HepG2 (cell line): ENCODE measurements at regions not wholly inside any gene's neighbourhood (a gene's known extent, or its start where the extent isn't known, plus 50 kb on each side); places are given as distances from the start of the nearest gene placed in this dataset.
A peak's percentile ranks its signal among the peaks of the same experiment; 100 is the strongest.

Source experiments
- ELF3 ChIP-seq: IDR thresholded peaks from 2 replicates; pipeline ENCODE4 v1.6.1; 2016; ENCODE audit warnings: missing genetic modification reagents, missing compliant biosample characterization
- FOXK2 ChIP-seq: fragments of 450-650 bp; IDR thresholded peaks from 2 replicates; pipeline ENCODE4 v1.6.1; 2016
- FOXP1 ChIP-seq, 2 experiments: fragments of 450-650 bp in 1 of 2; IDR thresholded peaks; 2 replicates each; pipeline ENCODE4 v1.6.1; 2017 to 2018; ENCODE audit warnings: antibody characterized with exemption in 1 of 2
- MNT ChIP-seq: fragments of 450-650 bp; IDR thresholded peaks from 2 replicates; pipeline ENCODE4 v1.6.1; 2016
- NAIF1 ChIP-seq: sonication (generic); formaldehyde crosslinking; IDR thresholded peaks from 2 replicates; pipeline ENCODE4 v1.5.0; 2020; ENCODE audit warnings: mild to moderate bottlenecking, missing genetic modification reagents, borderline replicate concordance
- NFAT5 ChIP-seq: sonication (generic); formaldehyde crosslinking; IDR thresholded peaks from 2 replicates; pipeline ENCODE4 v1.4.0; 2020; ENCODE audit warnings: missing genetic modification reagents
- NFIB ChIP-seq: sonication (generic); formaldehyde crosslinking; IDR thresholded peaks from 2 replicates; pipeline ENCODE4 v1.9.0; 2021; ENCODE audit warnings: missing genetic modification reagents, mild to moderate bottlenecking, borderline replicate concordance
- NONO ChIP-seq, 2 experiments: fragments of 450-650 bp in 1 of 2; sonication (generic) in 1 of 2; formaldehyde crosslinking in 1 of 2; IDR thresholded peaks in 1 of 2; conservative IDR thresholded peaks in 1 of 2; 2 replicates each; pipeline versions ENCODE4 v1.6.1 to v1.8.0; 2017 to 2022; ENCODE audit warnings: mild to moderate bottlenecking in 1 of 2, missing genetic modification reagents in 1 of 2, moderate library complexity in 1 of 2
- TARDBP ChIP-seq: sonication (generic); formaldehyde crosslinking; IDR thresholded peaks from 2 replicates; pipeline ENCODE4 v1.8.0; 2022; ENCODE audit warnings: mild to moderate bottlenecking, missing genetic modification reagents
- ZFP90 ChIP-seq: sonication (generic); formaldehyde crosslinking; IDR thresholded peaks from 2 replicates; pipeline ENCODE4 v1.8.0; 2022; ENCODE audit warnings: missing genetic modification reagents, mild to moderate bottlenecking, inconsistent platforms, borderline replicate concordance
- ZNF251 ChIP-seq: sonication (generic); formaldehyde crosslinking; IDR thresholded peaks from 2 replicates; pipeline ENCODE4 v1.9.0; 2021; ENCODE audit warnings: mild to moderate bottlenecking, missing genetic modification reagents
- ZNF333 ChIP-seq: sonication (generic); formaldehyde crosslinking; IDR thresholded peaks from 2 replicates; pipeline ENCODE4 v1.4.0; 2020; ENCODE audit warnings: mild to moderate bottlenecking, missing genetic modification reagents, borderline replicate concordance
- ZNF503 ChIP-seq: sonication (generic); formaldehyde crosslinking; IDR thresholded peaks from 2 replicates; pipeline ENCODE4 v1.4.0; 2020; ENCODE audit warnings: missing genetic modification reagents
- ZNF576 ChIP-seq: sonication (generic); formaldehyde crosslinking; IDR thresholded peaks from 2 replicates; pipeline ENCODE4 v1.4.0; 2020; ENCODE audit warnings: mild to moderate bottlenecking, missing genetic modification reagents

GRCh38 chr21:7957713-7958064 lies 2563.7 kb upstream of the TPTE start (continued):
- TF ChIP-seq TARDBP (CRISPR knock-in tag) (no peak), ZFP90 (CRISPR knock-in tag) (no peak), NFAT5 (no peak), ZNF503 (CRISPR knock-in tag) (no peak), ZNF576 (CRISPR knock-in tag) (no peak), ZNF251 (CRISPR knock-in tag) (no peak), FOXK2 (0 out of 2 replicates have a peak, but pooled peaks have one; percentile 4), FOXP1 (IDR thresholded peaks at IDR 0.05) (no peak), FOXP1 (CRISPR knock-in tag; IDR thresholded peaks at IDR 0.05) (no peak), ELF3 (CRISPR knock-in tag) (no peak), MNT (peak; percentile 0; the same call in 1 of the 2 replicates), NONO (IDR thresholded peaks at IDR 0.05) (no peak), NONO (CRISPR knock-in tag; conservative IDR thresholded peaks at IDR 0.05) (no peak), ZNF333 (no peak), NAIF1 (no peak), NFIB (CRISPR knock-in tag) (no peak)
- TF ChIP-seq, all 625 proteins: peak for 3
